Fibroblast of lung (primary cell): ENCODE measurements at regions not wholly inside any gene's neighbourhood (a gene's known extent, or its start where the extent isn't known, plus 50 kb on each side); places are given as distances from the start of the nearest gene placed in this dataset.
A peak's percentile ranks its signal among the peaks of the same experiment; 100 is the strongest.

Experiments
- DNase-seq, 2 donors: peaks; one replicate each; pipeline versions ENCODE4 v3.0.0 to v3.0.0-alpha.2; 2010; ENCODE audit warnings: low read depth in 2 of 2
- H2AFZ ChIP-seq: 2 replicates; pipeline ENCODE4 v1.5.1; 2012; ENCODE audit warnings: low read length, control low read depth, inconsistent platforms
- H3K27ac ChIP-seq: 2 replicates; pipeline ENCODE4 v1.5.1; 2011; ENCODE audit warnings: low read length, control low read depth; ENCODE audit not compliant: insufficient read depth
- H3K27me3 ChIP-seq: 2 replicates; pipeline ENCODE4 v1.5.1; 2011; ENCODE audit warnings: mild to moderate bottlenecking, low read length; ENCODE audit not compliant: control insufficient read depth, insufficient read depth
- H3K36me3 ChIP-seq: 2 replicates; pipeline ENCODE4 v1.5.1; 2011; ENCODE audit warnings: low read length; ENCODE audit not compliant: control insufficient read depth, insufficient read depth
- H3K4me1 ChIP-seq: 2 replicates; pipeline ENCODE4 v1.5.1; 2011; ENCODE audit warnings: low read length; ENCODE audit not compliant: control insufficient read depth, insufficient read depth; ENCODE audit errors: extremely low read depth
- H3K4me2 ChIP-seq: 2 replicates; pipeline ENCODE4 v1.5.1; 2011; ENCODE audit warnings: low read length, control low read depth; ENCODE audit not compliant: insufficient read depth; ENCODE audit errors: extremely low read depth
- H3K4me3 ChIP-seq, 4 experiments: fragments of 200-600 bp in 1 of 4; sonication (generic) in 1 of 4; replicated peaks in 1 of 4; 2 replicates each; pipeline ENCODE4 v1.5.1; 2011 to 2016; ENCODE audit warnings: low read length in 4 of 4, low read depth in 3 of 4, mild to moderate bottlenecking in 3 of 4, control low read depth in 2 of 4, inconsistent platforms in 1 of 4, mixed read lengths in 1 of 4; ENCODE audit not compliant: insufficient read depth in 1 of 4; ENCODE audit errors: control extremely low read depth in 1 of 4
- H3K79me2 ChIP-seq: 2 replicates; pipeline ENCODE4 v1.5.1; 2012; ENCODE audit warnings: mild to moderate bottlenecking, low read length, inconsistent platforms; ENCODE audit not compliant: control insufficient read depth, insufficient read depth
- H3K9ac ChIP-seq: 2 replicates; pipeline ENCODE4 v1.5.1; 2011; ENCODE audit warnings: mild to moderate bottlenecking, low read length, control low read depth; ENCODE audit not compliant: insufficient read depth
- H3K9me3 ChIP-seq: 2 replicates; pipeline ENCODE4 v1.5.1; 2012; ENCODE audit warnings: low read depth, low read length; ENCODE audit not compliant: control insufficient read depth, insufficient read depth
- H4K20me1 ChIP-seq: 2 replicates; pipeline ENCODE4 v1.5.1; 2011; ENCODE audit warnings: low read length; ENCODE audit not compliant: control insufficient read depth, insufficient read depth; ENCODE audit errors: extremely low read depth
- CTCF ChIP-seq, 2 donors: IDR thresholded peaks in 1 of 2; conservative IDR thresholded peaks in 1 of 2; 1 replicate in 1 of 2; 2 replicates in 1 of 2; pipeline ENCODE4 v1.5.1; 2011 to 2012; ENCODE audit warnings: low read length in 2 of 2, control low read depth in 1 of 2, inconsistent platforms in 1 of 2, low read depth in 1 of 2, mild to moderate bottlenecking in 1 of 2
- EZH2 ChIP-seq: IDR thresholded peaks from 2 replicates; pipeline ENCODE4 v1.5.1; 2012; ENCODE audit warnings: low read length, control low read depth, mild to moderate bottlenecking; ENCODE audit errors: missing control alignments

DNA sequence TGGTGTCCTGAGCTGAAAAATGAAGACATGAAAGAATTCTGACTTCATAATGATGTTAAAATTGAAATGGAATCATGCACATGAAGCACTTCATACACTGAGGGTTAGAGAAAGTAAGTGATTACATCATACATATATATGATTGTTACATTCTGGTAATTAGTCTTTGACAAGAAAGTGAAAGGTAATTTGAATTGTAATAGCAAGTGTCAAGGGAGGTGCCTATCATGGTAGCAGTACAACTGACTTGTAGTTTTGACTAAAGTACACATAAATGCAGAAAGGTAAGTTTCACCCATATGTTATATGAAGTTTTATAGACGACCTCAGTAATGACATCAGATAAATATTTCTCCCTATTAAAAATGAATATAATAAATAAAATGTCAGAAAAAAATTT, 1325.0 kb upstream of the GOT2 start:
- Histone ChIP-seq H3K4me1 (no peaks in the 10 kb centered on the region), H3K79me2 (no peaks in the 10 kb centered on the region), H3K9ac (no peak overlapping the region), H3K4me2 (no peak overlapping the region), H2AFZ (no peak overlapping the region), H3K36me3 (no peaks in the 10 kb centered on the region), H3K27ac (no peak overlapping the region), H4K20me1 (no peaks in the 10 kb centered on the region), H3K9me3 (no peaks in the 10 kb centered on the region), H3K4me3 (no peak overlapping the region), H3K27me3 (no peaks in the 10 kb centered on the region)
- DNase-seq = no peak
- no peak for TF ChIP-seq CTCF (conservative IDR thresholded peaks at IDR 0.05 in 1 of 2, IDR thresholded peaks at IDR 0.05 in 1 of 2; ENCODE audit: low read depth in 1 of 2, low read length in 2 of 2)

DNA sequence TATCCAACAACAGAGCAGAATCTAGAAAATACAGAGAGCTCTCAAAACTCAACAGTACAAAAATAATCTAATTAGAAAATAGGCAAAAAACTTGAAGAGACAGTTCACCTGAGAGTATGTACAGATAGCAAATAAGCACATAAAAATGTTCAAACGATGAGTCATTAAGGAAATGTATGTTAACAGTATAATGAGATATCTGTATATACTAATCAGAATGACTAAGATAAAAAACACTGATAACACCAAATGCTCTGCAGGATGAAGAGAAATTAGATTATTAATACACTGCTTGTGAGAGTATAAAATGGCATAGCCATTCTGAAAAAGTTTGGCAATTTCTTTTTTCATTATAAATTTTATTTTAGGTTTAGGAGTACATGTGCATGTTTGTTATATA, 1307.6 kb upstream of the GOT2 start:
- H3K4me2 ChIP-seq = no peak overlapping the region
- no peaks in the 10 kb centered on the region for H3K9me3 ChIP-seq
- TF ChIP-seq CTCF (conservative IDR thresholded peaks at IDR 0.05 in 1 of 2, IDR thresholded peaks at IDR 0.05 in 1 of 2; ENCODE audit: low read depth in 1 of 2, low read length in 2 of 2) (no peak), EZH2 (no peak)
- no peaks in the 10 kb centered on the region for H3K27me3 ChIP-seq
- no peaks in the 10 kb centered on the region for H3K4me1 ChIP-seq
- H3K79me2 ChIP-seq = no peaks in the 10 kb centered on the region
- H3K36me3 ChIP-seq = no peaks in the 10 kb centered on the region
- no peak overlapping the region for H3K9ac ChIP-seq
- no peaks in the 10 kb centered on the region for H4K20me1 ChIP-seq
- DNase-seq = no peak
- H2AFZ ChIP-seq = no peak overlapping the region
- H3K27ac ChIP-seq = no peak overlapping the region
- H3K4me3 ChIP-seq = no peak overlapping the region

DNA sequence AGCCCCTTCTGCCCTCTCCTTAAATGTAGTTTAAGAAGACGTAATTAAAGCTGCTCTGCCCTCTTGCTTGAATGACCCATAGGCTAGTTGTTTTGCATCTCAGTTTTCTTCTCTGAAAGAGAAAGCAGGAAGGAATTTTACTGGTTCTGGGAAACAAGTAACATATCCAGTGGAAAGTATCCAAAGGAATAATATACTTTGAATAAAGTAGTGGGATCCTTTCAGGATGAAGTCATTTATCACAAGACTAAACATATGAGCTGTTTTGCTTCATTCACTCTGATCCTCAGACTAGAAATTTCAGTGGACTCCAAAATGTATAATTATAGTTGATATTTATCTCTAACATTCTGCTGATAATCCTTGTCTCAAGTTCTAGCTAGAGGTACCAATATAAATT, 1297.6 kb upstream of the GOT2 start:
- DNase-seq = peak in 1 of 2 donors; percentile 57
- Histone ChIP-seq H3K9me3 (no peaks in the 10 kb centered on the region), H3K9ac (no peak overlapping the region), H3K4me3 (no peak overlapping the region), H3K79me2 (no peaks in the 10 kb centered on the region), H2AFZ (no peak overlapping the region), H3K27ac (no peak overlapping the region), H3K4me1 (no peaks in the 10 kb centered on the region), H4K20me1 (no peaks in the 10 kb centered on the region), H3K36me3 (no peaks in the 10 kb centered on the region), H3K27me3 (no peaks in the 10 kb centered on the region), H3K4me2 (no peak overlapping the region)
- TF ChIP-seq EZH2 (no peak), CTCF (conservative IDR thresholded peaks at IDR 0.05 in 1 of 2, IDR thresholded peaks at IDR 0.05 in 1 of 2; ENCODE audit: low read depth in 1 of 2, low read length in 2 of 2) (no peak)
